ENCODE measurements at regions not wholly inside any gene's neighbourhood (a gene's known extent, or its start where the extent isn't known, plus 50 kb on each side); places are given as distances from the start of the nearest gene placed in this dataset.

- Histone ChIP-seq H4K8ac (replicated peaks; ENCODE audit: insufficient read length, low read depth, low read length) (no peak overlapping the region), H3K23ac (ENCODE audit: insufficient read length, low read depth, low read length) (no peak overlapping the region), H3K56ac (ENCODE audit: insufficient read length, low read depth, low read length) (no peak overlapping the region), H3K4me2 (ENCODE audit: insufficient read depth, insufficient read length, low read length) (no peak overlapping the region), H3K27ac (ENCODE audit: insufficient read length, low read depth, low read length) (no peak overlapping the region), H4K5ac (ENCODE audit: insufficient read length, low read depth, low read length) (no peak overlapping the region), H2AK5ac (ENCODE audit: insufficient read length, low read length) (no peak overlapping the region), H3K23me2 (ENCODE audit: insufficient read length, low read depth, low read length, poor library complexity, severe bottlenecking) (no peaks in the 10 kb centered on the region), H4K91ac (ENCODE audit: insufficient read length, low read depth, low read length) (no peak overlapping the region), H3K9ac (ENCODE audit: extremely low read depth, insufficient read length, low read length) (no peak overlapping the region), H3K27me3 (ENCODE audit: insufficient read depth, low read length) (no peaks in the 10 kb centered on the region), H3K14ac (ENCODE audit: insufficient read depth, low read length) (no peak overlapping the region), H3K79me1 (ENCODE audit: insufficient read depth, low read depth, low read length, poor library complexity, severe bottlenecking) (no peaks in the 10 kb centered on the region), H2BK15ac (ENCODE audit: low read depth, low read length) (no peak overlapping the region), H4K20me1 (ENCODE audit: control insufficient read depth, insufficient read depth, insufficient read length) (no peaks in the 10 kb centered on the region), H2BK12ac (ENCODE audit: insufficient read length, low read depth, low read length) (no peak overlapping the region), H2BK20ac (ENCODE audit: low read depth, low read length, poor library complexity, severe bottlenecking) (no peak overlapping the region), H2BK120ac (ENCODE audit: low read depth, low read length, poor library complexity, severe bottlenecking) (no peak overlapping the region), H3T11ph (ENCODE audit: low read length) (no peak overlapping the region), H3K79me2 (ENCODE audit: insufficient read depth, low read length) (no peaks in the 10 kb centered on the region), H2AFZ (ENCODE audit: low read length) (no peak overlapping the region), H3K9me3 (ENCODE audit: control insufficient read depth, low read depth, low read length) (no peaks in the 10 kb centered on the region), H2BK5ac (ENCODE audit: insufficient read length, low read length) (no peak overlapping the region), H3K18ac (ENCODE audit: insufficient read length, low read depth, low read length) (no peak overlapping the region), H3K4ac (ENCODE audit: low read depth, low read length) (no peak overlapping the region), H3K4me1 (ENCODE audit: insufficient read depth, low read length) (no peaks in the 10 kb centered on the region)
- no peak for DNase-seq
- Mint-ChIP-seq H3K36me3 (ENCODE audit: insufficient read depth in 1 of 3, low read depth in 3 of 3) (no peaks in the 10 kb centered on the region), H3K4me3 (no peak overlapping the region), H3K9me3 (no peaks in the 10 kb centered on the region), H3K27me3 (ENCODE audit: low read depth) (no peaks in the 10 kb centered on the region), H3K4me1 (no peaks in the 10 kb centered on the region; a peak in 1 of 4 replicates), H3K27ac (no peak overlapping the region)
- TF ChIP-seq CTCF (conservative IDR thresholded peaks at IDR 0.05) = no peak
- WGBS (ENCODE audit: extremely low coverage, insufficient read length, low lambda C conversion rate) = no CpG with 5 or more reads among the region's 9 CpGs
Measured at GRCh38 chr11:80362563-80363340, 921.9 kb upstream of the TENM4 start.

All from H9 (cell line).